NCI-H510A (cell line): ENCODE measurements at regions not wholly inside any gene's neighbourhood (a gene's known extent, or its start where the extent isn't known, plus 50 kb on each side); places are given as distances from the start of the nearest gene placed in this dataset.
"Not testable (repeated sequence)": the region's sequence is repeated elsewhere in the genome, so short reads cannot be mapped to it uniquely, and the experiment has no call there.

Source experiments
- DNase-seq: peaks from one replicate; lab custom pipeline; 2025; lab: John Stamatoyannopoulos, UW

- no peak for DNase-seq
These were observed 422.0 kb upstream of the ZEB2 start for GRCh38 chr2:144941743-144942488.

DNA sequence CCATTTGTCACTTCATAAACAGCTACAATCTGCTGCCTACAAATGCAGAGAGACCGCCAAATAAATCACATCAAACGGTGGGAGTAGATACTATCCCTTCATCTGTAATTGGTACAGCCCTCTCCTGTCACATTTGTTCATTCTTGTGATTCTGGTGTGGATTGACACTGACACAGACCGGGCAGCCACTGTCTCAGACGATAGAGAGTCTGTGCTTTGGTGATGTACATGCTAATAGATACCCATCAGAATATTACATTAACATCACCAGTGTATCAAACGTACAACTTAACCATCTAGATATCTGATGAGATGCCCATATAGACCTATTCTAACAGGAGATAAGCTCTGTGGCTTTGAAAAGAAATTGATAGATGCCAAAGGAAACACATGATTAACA, 419.7 kb upstream of the ZEB2 start:
- no peak for DNase-seq

DNA sequence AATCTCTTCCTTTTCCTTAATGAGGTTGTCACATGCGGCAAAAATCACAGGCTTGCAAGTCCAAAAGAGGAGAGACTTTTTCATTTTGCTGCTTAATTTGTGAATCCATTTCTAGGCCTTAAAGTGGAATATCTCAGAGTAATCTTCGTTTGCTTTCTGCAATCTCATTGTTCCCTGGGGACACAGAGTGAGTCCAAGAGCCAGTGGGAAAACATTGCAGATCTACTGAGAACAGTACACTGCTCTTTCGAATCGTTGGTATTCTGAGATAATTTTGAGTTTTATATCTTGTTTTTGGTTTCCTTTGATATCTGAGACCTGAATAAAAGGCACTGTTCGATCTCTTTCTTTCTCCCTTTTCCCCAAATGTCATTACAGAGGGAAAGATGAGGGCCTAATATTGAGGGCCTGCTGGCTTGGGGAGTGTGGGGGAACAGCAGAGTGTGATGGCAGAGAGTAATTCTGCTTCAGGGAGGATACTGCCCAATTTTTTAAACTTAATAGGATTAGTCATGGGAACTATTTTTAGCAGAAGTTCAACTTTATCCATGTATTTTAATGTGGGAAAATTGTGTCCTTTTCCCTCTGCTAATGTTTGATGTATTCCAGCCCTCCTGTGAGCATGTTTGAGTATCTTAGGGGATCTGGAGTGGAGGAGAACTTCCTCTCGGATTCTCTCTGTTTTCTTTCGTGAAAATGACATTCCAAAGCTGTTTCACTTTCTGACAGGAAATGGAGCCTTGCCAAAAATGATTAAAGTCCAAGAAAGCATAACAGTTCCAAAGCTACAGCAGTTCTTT, 418.2 kb upstream of the ZEB2 start:
- no peak for DNase-seq

DNA sequence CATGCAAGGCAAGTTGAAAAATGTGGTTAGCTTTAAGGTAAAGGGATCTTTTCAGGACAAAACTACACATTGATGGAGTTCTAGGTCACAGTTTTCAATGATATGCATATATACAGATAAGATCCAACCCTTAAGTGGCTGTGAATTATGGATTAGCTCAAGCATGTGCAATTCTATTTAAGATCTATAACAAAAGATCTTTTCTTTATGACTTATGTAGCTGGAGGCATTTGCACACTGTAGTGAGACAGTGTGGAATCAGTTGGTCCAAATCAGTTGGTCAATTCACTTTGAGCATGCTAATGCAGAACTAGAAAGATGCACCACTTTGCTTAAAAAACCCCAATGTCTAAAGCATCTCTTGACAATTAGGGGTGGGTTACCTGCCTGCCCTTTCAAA, 417.1 kb upstream of the ZEB2 start:
- no peak for DNase-seq

GRCh38 chr2:144936442-144936841, 416.5 kb upstream of the ZEB2 start:
- no peak for DNase-seq

- DNase-seq, result no peak
These were observed 415.8 kb upstream of the ZEB2 start for GRCh38 chr2:144935736-144936135.

- DNase-seq, result no peak
These were observed 415.3 kb upstream of the ZEB2 start for GRCh38 chr2:144935191-144935590.

- DNase-seq, result no peak
These were observed 412.0 kb upstream of the ZEB2 start for GRCh38 chr2:144931960-144932359.

DNA sequence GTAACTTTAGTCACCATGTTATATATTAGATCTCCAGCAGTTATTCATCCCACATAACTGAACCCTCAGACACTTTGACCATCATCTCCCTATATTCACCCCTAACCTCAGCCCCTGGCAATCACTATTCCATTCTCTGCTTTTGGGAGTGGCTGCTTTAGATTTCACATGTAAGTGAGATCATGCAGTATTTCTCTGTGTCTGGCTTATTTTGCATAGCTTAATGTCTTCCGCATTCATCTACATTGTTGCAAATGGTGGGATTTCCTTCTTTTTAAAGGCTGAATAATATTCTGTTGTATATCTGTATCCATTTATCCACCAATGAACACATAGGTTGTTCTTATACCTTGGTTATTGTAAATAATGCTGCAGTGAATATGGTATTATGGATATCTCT, 411.6 kb upstream of the ZEB2 start:
- no peak for DNase-seq

- no peak for DNase-seq
These were observed 407.5 kb upstream of the ZEB2 start for GRCh38 chr2:144927429-144927828.

- DNase-seq, result no peak
These were observed 406.0 kb upstream of the ZEB2 start for GRCh38 chr2:144925886-144926285.

GRCh38 chr2:144924827-144925226, 404.9 kb upstream of the ZEB2 start:
- no peak for DNase-seq

DNA sequence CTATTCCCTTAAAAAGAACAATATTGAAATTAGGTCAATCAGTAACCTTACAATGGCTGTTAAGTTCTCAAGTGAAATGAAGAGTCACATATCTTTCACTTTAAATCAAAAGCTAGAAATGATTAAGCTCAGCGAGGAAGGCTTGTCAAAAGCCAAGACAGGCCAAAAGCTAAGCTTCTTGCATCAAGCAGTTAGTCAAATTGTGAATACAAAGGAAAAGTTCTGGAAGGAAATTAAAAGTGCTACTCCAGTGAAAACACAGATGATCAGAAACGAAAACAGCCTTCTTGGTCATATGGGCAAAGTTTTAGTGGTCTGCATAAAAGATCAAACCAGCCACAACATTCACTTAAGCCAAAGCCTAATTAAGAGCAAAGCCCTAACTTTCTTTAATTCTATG, 402.6 kb upstream of the ZEB2 start:
- no peak for DNase-seq

- DNase-seq, result no peak
These were observed 401.0 kb upstream of the ZEB2 start for GRCh38 chr2:144920755-144921530.

DNA sequence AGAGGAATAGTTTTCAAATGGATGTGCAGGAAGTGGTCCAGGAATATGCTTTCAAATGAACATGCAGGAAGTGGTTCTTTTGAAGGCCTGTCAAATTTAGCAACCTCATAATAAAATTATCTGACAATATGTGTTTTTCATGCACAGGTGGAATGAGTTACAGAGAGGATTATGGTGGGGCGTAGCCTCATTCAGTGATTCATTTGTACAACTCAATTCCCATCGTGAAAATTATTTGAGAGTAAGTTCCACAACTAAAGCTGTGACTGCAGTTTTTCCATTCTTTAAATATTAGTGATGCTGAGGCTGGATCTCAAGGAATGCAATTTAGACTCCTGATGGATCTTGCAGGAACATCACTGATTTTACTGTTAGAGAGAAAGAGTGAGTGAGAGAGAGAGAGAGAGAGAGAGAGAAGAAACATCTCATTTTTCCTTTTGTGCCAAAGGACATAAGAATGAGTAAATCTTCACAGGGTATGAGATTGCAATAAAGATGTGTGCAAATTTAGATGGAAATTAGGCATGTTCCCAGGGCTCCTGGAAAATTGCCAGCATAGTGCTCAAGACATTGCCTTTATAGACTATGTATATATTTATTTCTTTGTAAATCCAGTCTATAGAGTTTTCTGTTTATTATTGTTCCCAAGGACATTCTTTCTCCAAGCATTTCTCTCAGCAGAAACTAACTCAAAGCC, 394.9 kb upstream of the ZEB2 start:
- DNase-seq, result no peak

- no peak for DNase-seq
These were observed 394.2 kb upstream of the ZEB2 start for GRCh38 chr2:144914113-144914512.

DNA sequence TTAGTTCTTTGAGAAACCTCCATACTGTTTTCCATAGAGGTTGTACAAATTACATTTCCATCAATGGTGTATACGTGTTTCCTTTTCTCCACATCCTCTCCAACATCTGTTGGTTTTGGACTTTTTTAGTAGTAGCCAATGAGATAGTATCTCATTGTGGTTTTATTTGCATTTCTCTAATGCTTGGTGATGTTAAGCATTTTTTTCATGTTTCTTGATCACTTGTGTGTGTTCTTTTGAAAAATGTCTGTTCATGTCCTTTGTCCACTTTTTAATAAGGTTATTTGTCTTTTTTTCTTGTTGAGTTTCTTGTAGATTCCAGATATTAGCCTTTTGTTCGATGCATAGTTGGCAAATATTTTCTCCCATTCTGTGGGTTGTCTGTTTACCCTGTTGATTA, 392.3 kb upstream of the ZEB2 start:
- DNase-seq, result no peak

DNA sequence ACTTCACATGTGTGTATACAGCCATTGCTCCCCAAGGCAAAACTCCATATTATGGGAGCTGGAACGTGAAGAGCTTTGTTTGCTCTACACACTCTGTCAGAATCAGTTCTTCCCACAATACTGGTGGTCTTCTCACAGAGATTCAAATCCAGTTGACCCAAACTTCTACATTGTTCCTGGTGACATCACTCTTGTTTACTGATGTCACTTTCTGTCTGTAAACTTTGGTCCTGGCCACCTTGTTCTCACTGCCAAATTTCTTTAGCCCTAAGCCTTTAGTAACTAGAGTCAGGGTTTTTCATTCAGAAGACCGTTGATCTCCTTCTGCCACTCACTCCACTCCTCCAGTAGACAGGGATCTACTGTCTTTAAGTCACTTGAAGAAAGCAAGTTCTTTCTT, 386.0 kb upstream of the ZEB2 start:
- no peak for DNase-seq

DNA sequence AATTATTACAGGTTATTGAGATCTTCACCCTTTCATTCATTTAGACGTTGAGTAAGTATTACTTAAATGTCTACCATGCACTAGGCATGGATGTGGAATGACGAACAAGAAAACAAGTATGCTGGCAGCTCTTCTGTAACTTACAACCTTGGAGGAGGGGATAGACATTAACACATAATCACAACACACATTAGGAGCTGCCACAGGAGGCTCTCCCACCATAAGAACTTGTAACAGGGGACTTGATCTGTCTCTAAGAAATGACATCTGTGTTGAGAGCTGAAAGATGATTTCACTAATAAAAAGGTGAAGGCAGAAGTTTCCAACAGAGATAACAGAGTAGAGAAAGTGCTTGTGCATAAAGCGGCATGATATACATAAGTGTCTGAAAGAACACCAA, 384.7 kb upstream of the ZEB2 start:
- no peak for DNase-seq

DNA sequence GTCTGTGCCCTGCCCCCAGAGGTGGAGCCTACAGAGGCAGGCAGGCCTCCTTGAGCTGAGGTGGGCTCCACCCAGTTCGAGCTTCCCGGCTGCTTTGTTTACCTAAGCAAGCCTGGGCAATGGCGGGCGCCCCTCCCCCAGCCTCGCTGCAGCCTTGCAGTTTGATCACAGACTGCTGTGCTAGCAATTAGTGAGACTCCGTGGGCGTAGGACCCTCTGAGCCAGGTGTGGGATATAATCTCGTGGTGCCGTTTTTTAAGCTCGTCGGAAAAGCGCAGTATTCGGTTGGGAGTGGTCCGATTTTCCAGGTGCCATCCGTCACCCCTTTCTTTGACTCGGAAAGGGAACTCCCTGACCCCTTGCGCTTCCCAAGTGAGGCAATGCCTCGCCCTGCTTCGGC, 383.1 kb upstream of the ZEB2 start:
- not testable (repeated sequence) for DNase-seq

- DNase-seq, result not testable (repeated sequence)
These were observed 381.5 kb upstream of the ZEB2 start for GRCh38 chr2:144901386-144901785.

GRCh38 chr2:144896341-144896740, 376.4 kb upstream of the ZEB2 start:
- no peak for DNase-seq
